Esophagus squamous epithelium (tissue), 5 donors: ENCODE measurements at regions not wholly inside any gene's neighbourhood (a gene's known extent, or its start where the extent isn't known, plus 50 kb on each side); places are given as distances from the start of the nearest gene placed in this dataset.

ENCODE experiments used
- DNase-seq: peaks from one replicate; lab custom pipeline; 2025; lab: John Stamatoyannopoulos, UW
- H3K27ac ChIP-seq, 4 donors: fragments of 200-600 bp; sonication (generic); one replicate each; pipeline ENCODE4 v1.5.1; 2016 to 2019; ENCODE audit warnings: mild to moderate bottlenecking in 1 of 4
- H3K27me3 ChIP-seq, 4 donors: fragments of 200-600 bp; sonication (generic); 1 replicate in 3 of 4; 2 replicates in 1 of 4; pipeline versions ENCODE4 v1.5.1 to v1.6.0; 2017 to 2021; ENCODE audit warnings: antibody characterized with exemption in 1 of 4
- H3K36me3 ChIP-seq, 3 donors: fragments of 200-600 bp; sonication (generic); one replicate each; pipeline ENCODE4 v1.5.1; 2016 to 2019
- H3K4me1 ChIP-seq, 3 donors: fragments of 200-600 bp; sonication (generic); one replicate each; pipeline ENCODE4 v1.5.1; 2017 to 2019
- H3K4me3 ChIP-seq, 4 donors: fragments of 200-600 bp; sonication (generic); 1 replicate in 3 of 4; 2 replicates in 1 of 4; pipeline ENCODE4 v1.5.1; 2016 to 2019; ENCODE audit warnings: mild to moderate bottlenecking in 2 of 4, moderate library complexity in 1 of 4
- H3K9me3 ChIP-seq, 3 donors: fragments of 200-600 bp; sonication (generic); one replicate each; pipeline ENCODE4 v1.5.1; 2016 to 2019
- POLR2A ChIP-seq, 4 donors: fragments of 450-650 bp; IDR thresholded peaks; one replicate each; pipeline ENCODE4 v1.6.1; 2017; ENCODE audit warnings: antibody characterized with exemption in 4 of 4, mild to moderate bottlenecking in 4 of 4, moderate library complexity in 3 of 4
- WGBS, 2 donors: methylation state at CpG; one replicate each; pipeline ENCODE4 v1.1.5; 2018; 5-methylcytosine and 5-hydroxymethylcytosine counted together
- intact Hi-C: fragments of 100-400 bp; cut with DNase I; formaldehyde crosslinking; loops from one replicate; pipeline ENCODE4 v1.15.0; 2022
- TF ChIP-seq, protein P1 (sequence below), 6 experiments: fragments of 450-650 bp in 4 of 6; fragments of 200-600 bp in 2 of 6; sonication (generic) in 2 of 6; IDR thresholded peaks; one replicate each; pipeline ENCODE4 v1.5.1; 2016 to 2019; ENCODE audit warnings: antibody characterized with exemption in 6 of 6, mild to moderate bottlenecking in 4 of 6, moderate library complexity in 4 of 6
- donor health status: DM: yes; HTN: yes; CAD: no.

DNA sequence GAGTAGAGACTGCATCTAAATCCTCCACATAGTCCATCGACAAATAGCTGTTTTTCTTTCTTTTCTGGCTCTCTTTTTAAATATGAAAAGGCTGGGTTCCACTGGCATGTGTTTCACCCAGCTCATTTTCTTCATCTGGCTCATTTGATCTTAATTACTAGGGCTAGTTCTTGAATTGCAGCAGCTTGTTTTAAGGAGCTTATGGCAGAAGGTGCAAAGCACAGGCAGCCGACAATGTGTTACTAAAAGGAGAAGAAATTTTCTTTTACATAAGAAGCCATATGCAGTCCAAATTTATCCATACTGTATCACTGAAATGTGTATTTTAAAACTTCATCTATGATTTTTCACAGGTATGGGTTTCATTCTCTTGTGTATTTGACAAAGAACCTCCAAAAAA lies 205.6 kb upstream of the PTER start:
- no peak for TF ChIP-seq POLR2A (IDR thresholded peaks at IDR 0.05)
- TF ChIP-seq, protein P1, sequence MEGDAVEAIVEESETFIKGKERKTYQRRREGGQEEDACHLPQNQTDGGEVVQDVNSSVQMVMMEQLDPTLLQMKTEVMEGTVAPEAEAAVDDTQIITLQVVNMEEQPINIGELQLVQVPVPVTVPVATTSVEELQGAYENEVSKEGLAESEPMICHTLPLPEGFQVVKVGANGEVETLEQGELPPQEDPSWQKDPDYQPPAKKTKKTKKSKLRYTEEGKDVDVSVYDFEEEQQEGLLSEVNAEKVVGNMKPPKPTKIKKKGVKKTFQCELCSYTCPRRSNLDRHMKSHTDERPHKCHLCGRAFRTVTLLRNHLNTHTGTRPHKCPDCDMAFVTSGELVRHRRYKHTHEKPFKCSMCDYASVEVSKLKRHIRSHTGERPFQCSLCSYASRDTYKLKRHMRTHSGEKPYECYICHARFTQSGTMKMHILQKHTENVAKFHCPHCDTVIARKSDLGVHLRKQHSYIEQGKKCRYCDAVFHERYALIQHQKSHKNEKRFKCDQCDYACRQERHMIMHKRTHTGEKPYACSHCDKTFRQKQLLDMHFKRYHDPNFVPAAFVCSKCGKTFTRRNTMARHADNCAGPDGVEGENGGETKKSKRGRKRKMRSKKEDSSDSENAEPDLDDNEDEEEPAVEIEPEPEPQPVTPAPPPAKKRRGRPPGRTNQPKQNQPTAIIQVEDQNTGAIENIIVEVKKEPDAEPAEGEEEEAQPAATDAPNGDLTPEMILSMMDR (IDR thresholded peaks at IDR 0.05), result no peak
- H3K27ac ChIP-seq, result no peak overlapping the region
- WGBS, 2 donors, result 68 to 79% methylated on average over 2 of the region's 2 CpGs

DNA sequence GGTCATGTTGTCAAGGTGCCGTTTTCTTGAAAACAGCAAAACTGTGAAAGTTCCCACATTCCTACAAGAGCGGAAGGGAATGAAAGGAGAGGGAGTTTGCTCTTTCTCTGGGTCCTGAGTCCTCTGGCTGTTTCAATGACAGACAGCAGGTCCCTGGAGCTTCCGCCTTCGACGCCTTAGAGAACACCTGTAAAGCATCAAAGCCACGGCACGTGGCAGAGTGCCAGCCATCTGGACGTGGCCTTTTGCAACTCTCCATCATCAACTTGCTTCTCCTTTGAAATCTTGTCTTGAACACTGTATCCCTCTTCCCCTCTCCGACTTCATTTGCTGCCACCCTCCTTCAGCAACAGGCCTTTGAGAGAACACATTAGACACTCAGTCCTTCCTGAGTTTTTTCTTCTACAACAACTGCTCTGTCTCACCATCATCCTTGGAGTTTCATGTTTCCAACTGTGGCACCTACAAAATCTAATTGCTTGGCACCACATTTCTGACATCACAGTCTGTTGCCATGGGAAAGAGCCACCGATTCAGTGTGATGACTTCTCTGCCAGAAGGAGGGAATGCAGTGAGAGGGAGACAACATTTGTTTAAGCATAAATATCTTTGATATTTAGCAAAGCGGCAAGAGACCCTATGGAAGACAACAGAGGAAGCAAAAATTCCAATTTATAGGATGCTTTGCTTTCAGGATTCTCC lies 204.9 kb upstream of the PTER start:
- Histone ChIP-seq H3K27me3 (no peaks in the 10 kb centered on the region), H3K27ac (no peak overlapping the region), H3K4me1 (no peaks in the 10 kb centered on the region), H3K4me3 (no peak overlapping the region), H3K9me3 (peaks cover 0 to 13% (median 5%) of the 10 kb centered on the region in 3 donors), H3K36me3 (no peaks in the 10 kb centered on the region)
- 67 to 70% methylated on average over 10 to 11 of the region's 11 CpGs for whole genome bisulfite sequencing, 2 donors
- no peak for TF ChIP-seq POLR2A (IDR thresholded peaks at IDR 0.05)
- TF ChIP-seq, protein P1 (IDR thresholded peaks at IDR 0.05), result no peak
- DNase-seq, result no peak
- intact Hi-C loops, result no loop called here

More for the DNA sequence above, 205.6 kb upstream of the PTER start:
- intact Hi-C loops, result no loop called here
- Histone ChIP-seq H3K4me1 (no peaks in the 10 kb centered on the region), H3K4me3 (no peak overlapping the region), H3K9me3 (peaks cover 0 to 19% (median 5%) of the 10 kb centered on the region in 3 donors), H3K36me3 (no peaks in the 10 kb centered on the region), H3K27me3 (no peaks in the 10 kb centered on the region)
- no peak for DNase-seq

DNA sequence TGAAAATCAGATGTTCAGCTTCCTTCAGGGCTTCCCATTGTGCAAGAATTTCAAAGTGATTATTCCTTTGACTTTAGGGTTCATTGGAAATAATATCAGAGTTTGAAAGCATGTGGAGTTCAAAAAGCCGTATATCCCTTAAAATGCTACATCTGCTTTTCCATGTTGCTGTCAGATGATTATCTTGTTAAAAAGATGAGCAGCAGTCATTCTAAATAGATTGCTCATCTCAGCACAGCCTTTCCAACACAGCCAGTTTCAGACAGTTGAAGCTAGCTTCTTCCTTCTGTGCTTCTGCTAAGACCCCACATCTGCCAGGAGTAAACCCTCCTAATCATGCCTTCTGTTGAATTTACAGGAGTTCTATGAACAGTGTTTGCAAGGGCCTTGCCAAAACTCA lies 204.4 kb upstream of the PTER start:
- Histone ChIP-seq H3K4me3 (no peak overlapping the region), H3K9me3 (peaks cover 0 to 8% (median 0%) of the 10 kb centered on the region in 3 donors), H3K27me3 (no peaks in the 10 kb centered on the region), H3K27ac (no peak overlapping the region), H3K36me3 (no peaks in the 10 kb centered on the region), H3K4me1 (no peaks in the 10 kb centered on the region)
- intact Hi-C loops, result no loop called here
- no peak for DNase-seq
- TF ChIP-seq, protein P1 (IDR thresholded peaks at IDR 0.05), result no peak
- TF ChIP-seq POLR2A (IDR thresholded peaks at IDR 0.05), result no peak
- WGBS, 2 donors, result 61 to 79% methylated on average over 1 of the region's 1 CpG

DNA sequence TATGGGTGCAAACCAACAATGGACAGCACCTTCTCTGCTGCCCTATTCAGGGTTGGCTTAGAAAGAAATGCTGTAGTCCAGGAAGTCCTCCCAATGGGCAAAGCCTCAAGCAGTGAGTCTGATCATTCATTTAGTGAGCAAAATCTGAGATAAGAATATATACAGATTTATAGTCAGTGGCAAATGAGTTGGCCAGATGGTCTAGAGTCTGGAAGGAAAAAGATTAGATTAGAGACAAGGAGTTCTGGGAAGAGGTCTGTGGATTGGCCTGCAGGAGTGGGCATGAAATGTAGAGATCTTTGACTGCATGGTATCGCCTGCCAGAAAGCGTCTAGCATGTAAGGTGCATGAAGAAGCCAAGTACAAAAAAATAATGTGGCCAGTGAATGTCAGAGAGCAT lies 201.9 kb upstream of the PTER start:
- H3K36me3 ChIP-seq, result no peaks in the 10 kb centered on the region
- peaks cover 0 to 5% (median 0%) of the 10 kb centered on the region in 3 donors for H3K9me3 ChIP-seq
- no peak overlapping the region for H3K27ac ChIP-seq
- intact Hi-C loops, result no loop called here
- no peaks in the 10 kb centered on the region for H3K27me3 ChIP-seq
- WGBS, 2 donors, result 78 to 80% methylated on average over 2 of the region's 2 CpGs
- TF ChIP-seq, protein P1 (IDR thresholded peaks at IDR 0.05), result no peak
- no peak for TF ChIP-seq POLR2A (IDR thresholded peaks at IDR 0.05)
- DNase-seq, result no peak
- H3K4me3 ChIP-seq, result no peak overlapping the region
- no peaks in the 10 kb centered on the region for H3K4me1 ChIP-seq

DNA sequence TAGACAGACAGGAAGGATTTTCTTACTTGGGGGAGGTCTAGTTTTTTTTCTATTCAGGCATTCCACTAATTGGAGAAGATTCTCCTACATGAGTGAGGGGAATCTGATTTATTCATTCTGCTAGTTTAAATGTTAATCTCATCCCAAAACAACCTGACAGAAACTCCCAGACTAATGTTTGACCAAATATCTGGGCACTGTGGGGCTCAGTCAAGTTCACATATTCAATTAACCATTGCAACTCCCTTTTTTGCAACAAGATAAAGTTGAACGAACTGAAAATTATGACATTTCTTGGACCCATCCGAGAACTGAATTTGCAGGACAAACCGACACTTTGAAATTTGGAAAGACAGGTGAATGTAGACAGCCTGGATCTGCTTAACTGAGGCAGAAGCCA lies 194.4 kb upstream of the PTER start:
- Histone ChIP-seq H3K9me3 (peaks cover 0 to 5% (median 0%) of the 10 kb centered on the region in 3 donors), H3K27me3 (no peaks in the 10 kb centered on the region), H3K27ac (no peak overlapping the region), H3K4me1 (no peaks in the 10 kb centered on the region), H3K36me3 (no peaks in the 10 kb centered on the region), H3K4me3 (no peak overlapping the region)
- intact Hi-C loops, result no loop called here
- whole genome bisulfite sequencing, 2 donors, result 87 to 94% methylated on average over 3 of the region's 3 CpGs
- TF ChIP-seq POLR2A (IDR thresholded peaks at IDR 0.05), result no peak
- TF ChIP-seq, protein P1 (IDR thresholded peaks at IDR 0.05), result no peak
- no peak for DNase-seq
